DOHH2 (cell line): ENCODE measurements at regions not wholly inside any gene's neighbourhood (a gene's known extent, or its start where the extent isn't known, plus 50 kb on each side); places are given as distances from the start of the nearest gene placed in this dataset.

ENCODE experiments used
- H3F3A ChIP-seq: fragments of 200-600 bp; sonication (generic), shearing (Covaris generic); 2 replicates; pipeline ENCODE4 v1.6.0; 2016; ENCODE audit warnings: antibody characterized with exemption, mild to moderate bottlenecking; ENCODE audit not compliant: control insufficient read depth, insufficient read depth
- H3K27ac ChIP-seq: fragments of 200-600 bp; sonication (generic); 2 replicates; pipeline ENCODE4 v1.5.1; 2014; ENCODE audit warnings: low read depth, mild to moderate bottlenecking, low read length, moderate library complexity
- H3K27me3 ChIP-seq: fragments of 200-600 bp; sonication (generic); 2 replicates; pipeline ENCODE4 v1.6.1; 2014; ENCODE audit warnings: mild to moderate bottlenecking, low read length, mixed read lengths; ENCODE audit not compliant: control insufficient read depth
- H3K36me3 ChIP-seq: fragments of 200-600 bp; sonication (generic); 2 replicates; pipeline ENCODE4 v1.6.1; 2014; ENCODE audit warnings: mild to moderate bottlenecking, low read length, moderate library complexity, mixed read lengths; ENCODE audit not compliant: control insufficient read depth
- H3K4me1 ChIP-seq: fragments of 200-600 bp; sonication (generic); 2 replicates; pipeline ENCODE4 v1.6.1; 2014; ENCODE audit warnings: mild to moderate bottlenecking, low read length, mixed read lengths; ENCODE audit not compliant: control insufficient read depth
- H3K4me2 ChIP-seq: fragments of 200-600 bp; sonication (generic); 2 replicates; pipeline ENCODE4 v1.6.0; 2014; ENCODE audit warnings: mild to moderate bottlenecking, low read length, moderate library complexity
- H3K4me3 ChIP-seq: fragments of 200-600 bp; sonication (generic); 2 replicates; pipeline ENCODE4 v1.5.1; 2014; ENCODE audit warnings: mild to moderate bottlenecking, low read length, mixed read lengths
- H3K79me2 ChIP-seq: fragments of 200-600 bp; sonication (generic); 2 replicates; pipeline ENCODE4 v1.6.1; 2014; ENCODE audit warnings: mild to moderate bottlenecking, low read length, mixed read lengths; ENCODE audit not compliant: control insufficient read depth
- H3K9me2 ChIP-seq: fragments of 200-600 bp; sonication (generic); replicated peaks from 2 replicates; pipeline ENCODE4 v1.6.1; 2014; ENCODE audit warnings: mild to moderate bottlenecking, low read length, mixed read lengths; ENCODE audit not compliant: control insufficient read depth
- H3K9me3 ChIP-seq: fragments of 200-600 bp; sonication (generic); 2 replicates; pipeline ENCODE4 v1.6.1; 2014; ENCODE audit warnings: antibody characterized with exemption, low read length, mixed read lengths; ENCODE audit not compliant: control insufficient read depth, insufficient read depth
- H4K20me1 ChIP-seq: fragments of 200-600 bp; sonication (generic); 2 replicates; pipeline ENCODE4 v1.6.0; 2014; ENCODE audit warnings: low read depth, mild to moderate bottlenecking, antibody characterized with exemption, low read length, moderate library complexity; ENCODE audit not compliant: control insufficient read depth, insufficient read depth
- EZH2phosphoT487 ChIP-seq: fragments of 200-600 bp; sonication (generic); IDR thresholded peaks from 2 replicates; pipeline ENCODE4 v1.6.1; 2017; ENCODE audit warnings: borderline replicate concordance, mild to moderate bottlenecking, antibody characterized with exemption, low read length, moderate library complexity, mixed read lengths
- TF ChIP-seq, protein P1 (sequence below): fragments of 200-600 bp; sonication (generic); IDR thresholded peaks from one replicate; pipeline ENCODE4 v1.5.1; 2014; ENCODE audit warnings: antibody characterized with exemption, mild to moderate bottlenecking, low read depth, low read length; ENCODE audit not compliant: poor library complexity, severe bottlenecking

DNA sequence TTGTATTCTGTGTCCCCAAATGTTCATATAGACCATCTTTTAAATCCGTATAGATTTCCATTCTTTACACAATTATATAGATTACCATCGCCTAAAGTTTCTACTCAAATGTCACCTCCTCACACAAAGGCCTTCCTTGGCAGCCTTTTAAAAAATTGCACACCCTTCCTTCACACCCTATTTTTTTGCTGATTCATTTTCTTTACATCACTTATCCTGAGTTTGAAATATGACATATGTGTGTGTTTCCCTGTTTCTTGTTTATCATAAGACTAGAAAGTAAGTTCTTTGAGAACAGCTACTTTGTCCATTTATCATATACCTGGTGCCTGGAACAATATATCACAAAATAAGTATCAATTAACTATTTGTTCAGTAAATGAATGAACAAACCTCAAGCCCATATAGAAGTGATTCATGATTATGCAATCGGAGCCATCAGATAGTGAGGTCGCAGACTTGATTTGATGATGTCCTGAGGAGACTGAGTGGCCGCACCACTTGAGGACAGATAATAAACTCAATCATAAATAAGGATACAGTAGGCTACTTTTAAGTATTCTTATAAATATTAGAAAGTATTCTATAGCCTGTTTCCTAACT is 327.4 kb upstream of the ZC3H12C start:
- Histone ChIP-seq H3K4me2 (no peak overlapping the region), H3K9me3 (no peaks in the 10 kb centered on the region), H3K9me2 (no peaks in the 10 kb centered on the region), H3K36me3 (no peaks in the 10 kb centered on the region), H3K27me3 (no peaks in the 10 kb centered on the region), H3K27ac (no peak overlapping the region), H4K20me1 (no peaks in the 10 kb centered on the region), H3K79me2 (no peaks in the 10 kb centered on the region), H3F3A (no peaks in the 10 kb centered on the region), H3K4me1 (no peaks in the 10 kb centered on the region), H3K4me3 (no peak overlapping the region)
- TF ChIP-seq, protein P1, sequence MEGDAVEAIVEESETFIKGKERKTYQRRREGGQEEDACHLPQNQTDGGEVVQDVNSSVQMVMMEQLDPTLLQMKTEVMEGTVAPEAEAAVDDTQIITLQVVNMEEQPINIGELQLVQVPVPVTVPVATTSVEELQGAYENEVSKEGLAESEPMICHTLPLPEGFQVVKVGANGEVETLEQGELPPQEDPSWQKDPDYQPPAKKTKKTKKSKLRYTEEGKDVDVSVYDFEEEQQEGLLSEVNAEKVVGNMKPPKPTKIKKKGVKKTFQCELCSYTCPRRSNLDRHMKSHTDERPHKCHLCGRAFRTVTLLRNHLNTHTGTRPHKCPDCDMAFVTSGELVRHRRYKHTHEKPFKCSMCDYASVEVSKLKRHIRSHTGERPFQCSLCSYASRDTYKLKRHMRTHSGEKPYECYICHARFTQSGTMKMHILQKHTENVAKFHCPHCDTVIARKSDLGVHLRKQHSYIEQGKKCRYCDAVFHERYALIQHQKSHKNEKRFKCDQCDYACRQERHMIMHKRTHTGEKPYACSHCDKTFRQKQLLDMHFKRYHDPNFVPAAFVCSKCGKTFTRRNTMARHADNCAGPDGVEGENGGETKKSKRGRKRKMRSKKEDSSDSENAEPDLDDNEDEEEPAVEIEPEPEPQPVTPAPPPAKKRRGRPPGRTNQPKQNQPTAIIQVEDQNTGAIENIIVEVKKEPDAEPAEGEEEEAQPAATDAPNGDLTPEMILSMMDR = no peak
- TF ChIP-seq EZH2phosphoT487 = no peak

DNA sequence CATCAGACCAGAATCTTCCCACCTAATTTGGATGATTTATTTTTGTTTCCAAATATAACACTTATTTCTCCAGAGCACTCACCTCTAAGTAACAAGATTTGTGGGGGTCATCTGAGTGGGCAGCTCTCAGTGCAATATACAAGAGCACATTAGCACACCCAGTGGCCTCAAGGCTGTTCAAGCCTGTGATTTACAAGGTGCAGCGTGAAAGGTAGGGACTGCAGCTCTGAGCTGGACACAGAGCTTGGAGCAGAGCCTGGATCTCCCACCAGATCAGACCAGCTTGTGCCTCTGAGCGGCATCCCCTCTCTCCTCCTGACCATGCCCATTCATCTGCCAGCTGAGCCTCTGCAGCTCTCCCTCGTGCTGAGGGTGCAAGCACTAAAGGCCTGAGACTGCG is 323.3 kb upstream of the ZC3H12C start:
- no peaks in the 10 kb centered on the region for H4K20me1 ChIP-seq
- H3K9me2 ChIP-seq = no peaks in the 10 kb centered on the region
- no peaks in the 10 kb centered on the region for H3F3A ChIP-seq
- no peak overlapping the region for H3K4me3 ChIP-seq
- H3K4me1 ChIP-seq = no peaks in the 10 kb centered on the region
- no peaks in the 10 kb centered on the region for H3K36me3 ChIP-seq
- TF ChIP-seq, protein P1 = no peak
- no peak for TF ChIP-seq EZH2phosphoT487
- no peaks in the 10 kb centered on the region for H3K9me3 ChIP-seq
- no peaks in the 10 kb centered on the region for H3K27me3 ChIP-seq
- H3K79me2 ChIP-seq = no peaks in the 10 kb centered on the region
- H3K27ac ChIP-seq = no peak overlapping the region
- H3K4me2 ChIP-seq = no peak overlapping the region

DNA sequence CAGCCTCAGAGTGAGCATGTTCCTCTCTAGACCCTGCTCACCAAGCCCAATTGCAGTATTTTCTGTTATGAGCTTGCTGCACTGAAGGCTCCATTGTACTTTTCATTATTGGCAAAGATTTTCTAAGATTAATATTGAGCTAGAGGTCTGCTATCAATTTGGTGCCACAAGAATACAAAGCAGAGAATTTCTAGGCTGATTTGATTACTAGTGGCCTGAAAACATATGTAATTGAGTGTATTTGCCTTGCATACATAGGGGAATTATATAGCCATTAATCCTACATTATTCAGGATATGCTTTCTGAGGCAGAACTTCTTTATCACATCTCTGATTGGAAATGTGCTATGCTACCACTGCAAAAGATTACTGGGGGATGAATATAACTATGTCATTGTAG is 322.9 kb upstream of the ZC3H12C start:
- Histone ChIP-seq H3K9me3 (no peaks in the 10 kb centered on the region), H3K4me3 (no peak overlapping the region)

More for the DNA sequence above, 322.9 kb upstream of the ZC3H12C start:
- no peaks in the 10 kb centered on the region for H4K20me1 ChIP-seq
- H3K36me3 ChIP-seq = no peaks in the 10 kb centered on the region
- H3K27ac ChIP-seq = no peak overlapping the region
- no peaks in the 10 kb centered on the region for H3K4me1 ChIP-seq
- TF ChIP-seq EZH2phosphoT487 = no peak
- TF ChIP-seq, protein P1 = no peak
- H3K9me2 ChIP-seq = no peaks in the 10 kb centered on the region
- no peak overlapping the region for H3K4me2 ChIP-seq
- H3K79me2 ChIP-seq = no peaks in the 10 kb centered on the region
- no peaks in the 10 kb centered on the region for H3K27me3 ChIP-seq
- H3F3A ChIP-seq = no peaks in the 10 kb centered on the region
